NCI-H460 (cell line): ENCODE measurements at regions not wholly inside any gene's neighbourhood (a gene's known extent, or its start where the extent isn't known, plus 50 kb on each side); places are given as distances from the start of the nearest gene placed in this dataset.
"Not testable (repeated sequence)": the region's sequence is repeated elsewhere in the genome, so short reads cannot be mapped to it uniquely, and the experiment has no call there.

ENCODE experiments used
- DNase-seq: peaks from one replicate; pipeline ENCODE4 v3.0.0-alpha.2; 2016; ENCODE audit warnings: low read depth; ENCODE audit errors: extremely low read depth
- small RNA-seq, 2 experiments: library from RNA; depleted of rRNA; stranded (forward); fragments of <200 nt; gene quantifications; one replicate each; pipeline ENCODE3, GENCODE V24; 2014

GRCh38 chr16:51243936-51244436, 92.9 kb upstream of the SALL1 start:
- no peak for DNase-seq

DNA sequence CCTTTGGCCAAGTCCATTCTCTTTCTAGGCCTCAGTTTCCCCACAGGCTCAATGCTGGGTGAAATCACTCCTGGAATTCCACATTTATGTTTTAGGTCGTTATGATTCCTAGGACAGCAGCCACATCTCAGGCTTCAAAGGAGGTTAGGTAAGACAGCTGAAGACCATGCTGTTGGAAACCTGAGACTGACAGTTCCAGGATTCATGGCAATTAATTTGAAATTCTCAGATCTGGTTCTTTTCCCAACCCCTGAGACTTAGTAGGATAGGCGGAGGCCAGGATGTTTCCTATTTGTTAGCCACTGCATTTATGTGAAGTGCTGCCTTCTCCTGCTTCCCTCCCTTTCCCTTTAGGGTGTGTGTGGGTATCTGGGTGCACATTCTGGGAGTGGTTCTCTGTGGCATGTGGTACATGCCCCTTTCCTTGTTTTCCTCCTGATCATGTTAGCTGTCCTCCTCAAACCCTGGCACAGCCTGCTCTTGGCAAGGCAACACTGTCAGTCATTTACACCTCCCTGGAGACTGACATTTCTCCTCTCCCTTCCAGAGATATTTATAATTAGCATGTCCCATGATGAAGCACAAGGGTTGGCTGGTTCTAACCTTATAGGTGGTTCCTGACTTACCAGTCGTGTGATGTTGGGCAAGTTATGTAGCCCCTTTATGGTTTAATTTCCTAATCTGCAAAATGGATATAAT, 91.4 kb upstream of the SALL1 start:
- no peak for DNase-seq

DNA sequence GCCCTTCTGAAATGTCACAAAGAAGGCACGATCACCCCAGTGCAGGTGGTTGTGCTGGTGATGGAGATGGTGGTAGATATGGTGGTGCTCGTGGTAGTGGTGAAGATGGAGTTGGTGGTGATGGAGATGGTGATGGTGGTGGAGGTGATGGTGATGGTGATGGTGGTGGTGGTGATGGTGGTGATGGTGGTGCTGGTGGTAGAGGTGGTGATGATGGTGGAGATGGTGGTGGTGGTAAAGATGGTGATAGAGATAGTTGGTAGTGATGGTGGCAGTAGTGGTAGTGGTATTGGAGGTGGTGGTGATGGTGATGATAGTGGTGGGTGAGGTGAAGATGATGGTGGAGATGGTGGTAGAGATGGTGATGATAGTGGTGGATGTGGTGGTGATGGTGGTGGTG, 88.1 kb upstream of the SALL1 start:
- no peak for DNase-seq

- DNase-seq: no peak
These were observed 86.8 kb upstream of the SALL1 start for GRCh38 chr16:51237861-51238378.

DNA sequence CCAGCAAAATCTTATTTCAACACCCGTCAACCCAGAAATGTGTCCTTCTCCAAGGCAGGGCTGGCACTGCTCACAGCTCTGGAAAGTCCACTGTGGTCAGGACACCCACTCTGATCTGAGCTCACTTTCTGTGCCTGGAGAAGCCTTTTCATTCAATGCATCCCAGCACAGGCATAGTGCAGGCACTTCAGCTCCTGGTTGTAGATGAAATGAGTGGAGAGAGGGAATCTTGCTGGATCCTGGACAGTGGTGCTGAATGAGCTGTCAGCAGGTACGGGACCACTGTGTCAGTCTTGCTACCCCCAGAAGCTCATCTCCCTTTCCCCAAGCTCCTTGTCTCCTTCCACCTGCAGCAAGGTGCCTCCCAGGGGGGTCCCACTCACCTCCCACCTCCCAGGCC, 86.1 kb upstream of the SALL1 start:
- DNase-seq: no peak

DNA sequence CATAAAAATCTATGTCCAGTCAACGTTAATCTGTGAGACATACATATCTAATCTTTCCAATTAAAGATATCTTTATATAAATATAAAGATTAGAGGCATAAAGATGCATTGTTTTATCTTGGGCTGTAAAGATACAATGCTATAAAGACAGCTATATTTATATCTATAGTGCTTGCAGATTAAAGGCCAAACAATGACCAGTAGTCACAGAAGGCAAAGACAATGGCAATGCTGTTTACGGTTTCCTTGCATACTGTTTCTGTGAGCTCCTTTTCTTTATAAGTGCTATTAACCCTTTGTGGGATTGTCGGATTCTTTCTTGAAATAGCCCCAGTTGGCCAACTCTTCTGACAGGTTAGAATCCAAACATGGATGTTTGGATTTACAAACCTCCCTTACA, 85.5 kb upstream of the SALL1 start:
- DNase-seq: no peak

DNA sequence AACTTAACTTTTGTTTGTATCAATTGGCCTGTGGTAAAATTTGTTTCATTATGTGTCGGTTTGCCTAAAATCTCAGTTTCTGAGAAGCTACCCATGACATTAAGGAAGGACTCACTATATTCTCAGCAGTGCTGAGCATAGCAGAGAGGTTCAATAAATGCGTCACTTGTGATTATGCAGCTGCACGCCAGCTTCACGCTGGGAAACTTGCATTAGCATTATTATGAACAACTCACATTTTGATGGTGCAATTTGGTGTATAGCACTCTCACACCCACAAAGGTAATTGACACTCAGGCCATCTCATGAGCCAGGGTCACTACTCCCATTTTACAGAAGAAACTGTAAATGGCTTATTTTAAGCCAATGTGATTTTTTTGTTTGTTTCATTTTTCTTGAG, 80.6 kb upstream of the SALL1 start:
- no peak for DNase-seq

DNA sequence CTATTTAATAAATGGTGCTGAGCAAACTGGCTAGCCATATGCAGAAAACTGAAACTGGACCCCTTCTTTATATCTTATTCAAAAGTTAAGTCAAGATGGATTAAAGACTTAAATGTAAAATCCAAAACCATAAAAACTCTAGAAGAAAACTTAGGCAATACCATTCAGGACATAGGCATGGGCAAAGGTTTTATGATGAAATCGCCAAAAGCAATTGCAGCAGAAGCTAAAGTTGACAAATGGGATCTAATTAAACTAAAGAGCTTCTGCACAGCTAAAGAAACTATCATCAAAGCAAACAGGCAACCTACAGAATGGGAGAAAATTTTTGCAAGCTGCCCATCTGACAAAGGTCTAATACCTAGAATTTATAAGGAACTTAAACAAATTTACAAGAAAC, 79.0 kb upstream of the SALL1 start:
- not testable (repeated sequence) for DNase-seq

- no peak for DNase-seq
These were observed 77.1 kb upstream of the SALL1 start for GRCh38 chr16:51228097-51228659.

DNA sequence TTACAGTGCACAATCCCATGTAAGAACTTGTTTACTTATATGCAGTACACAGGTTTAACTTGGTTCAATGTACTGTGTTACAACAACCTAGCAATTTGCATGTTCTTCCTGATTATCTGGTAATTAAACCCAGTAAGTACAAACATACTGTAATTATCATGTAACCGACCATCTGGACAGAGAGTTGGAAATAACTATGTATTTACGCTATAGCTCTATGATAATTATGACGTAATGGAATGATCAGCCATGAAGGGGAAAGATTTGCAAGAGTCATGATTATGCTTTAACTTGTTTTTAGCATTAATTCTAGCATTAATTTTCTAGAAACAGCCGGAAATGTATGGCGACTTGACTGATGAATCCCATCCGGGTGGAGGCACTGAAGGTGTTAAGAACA, 74.8 kb upstream of the SALL1 start:
- DNase-seq: no peak

DNA sequence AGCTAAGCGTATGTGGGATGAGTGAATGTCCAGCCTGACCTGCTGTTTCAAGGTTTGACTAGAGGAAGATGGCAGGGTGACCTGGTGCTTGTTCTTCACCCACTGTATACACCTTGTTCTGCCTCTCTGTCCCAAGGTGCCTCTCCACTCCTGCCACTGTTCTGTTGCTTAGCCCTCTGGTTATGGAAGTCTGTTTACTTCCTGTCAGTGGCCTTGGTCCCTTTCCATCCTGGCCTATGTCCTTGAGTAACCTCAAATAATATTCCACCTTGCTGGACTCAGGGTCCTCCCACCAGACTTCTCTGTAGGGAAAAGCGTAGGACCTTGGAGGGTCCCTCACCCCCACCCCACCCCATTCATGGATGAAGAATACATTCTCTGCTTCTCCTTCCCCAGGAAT, 73.2 kb upstream of the SALL1 start:
- DNase-seq: no peak

DNA sequence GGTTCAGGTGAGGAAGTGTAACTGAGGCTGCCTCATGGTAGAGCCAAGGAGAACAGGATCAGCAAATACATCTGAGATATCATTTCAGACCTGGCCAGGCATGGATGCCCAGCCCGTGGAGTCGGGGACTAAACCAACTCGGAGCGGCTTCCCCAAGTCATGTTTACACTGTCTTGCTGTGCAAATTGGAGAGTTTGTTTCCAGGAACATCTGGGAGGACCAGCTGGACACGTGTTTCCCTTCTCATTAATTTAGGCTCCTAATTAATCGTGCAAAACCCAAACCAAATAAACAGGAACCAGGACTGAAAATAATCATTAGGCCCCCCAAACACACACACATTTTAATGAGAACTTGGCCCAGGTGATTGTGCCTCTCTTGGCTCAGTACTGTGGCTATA, 70.9 kb upstream of the SALL1 start:
- no peak for DNase-seq

GRCh38 chr16:51211148-51211547, 60.1 kb upstream of the SALL1 start:
- no peak for DNase-seq

DNA sequence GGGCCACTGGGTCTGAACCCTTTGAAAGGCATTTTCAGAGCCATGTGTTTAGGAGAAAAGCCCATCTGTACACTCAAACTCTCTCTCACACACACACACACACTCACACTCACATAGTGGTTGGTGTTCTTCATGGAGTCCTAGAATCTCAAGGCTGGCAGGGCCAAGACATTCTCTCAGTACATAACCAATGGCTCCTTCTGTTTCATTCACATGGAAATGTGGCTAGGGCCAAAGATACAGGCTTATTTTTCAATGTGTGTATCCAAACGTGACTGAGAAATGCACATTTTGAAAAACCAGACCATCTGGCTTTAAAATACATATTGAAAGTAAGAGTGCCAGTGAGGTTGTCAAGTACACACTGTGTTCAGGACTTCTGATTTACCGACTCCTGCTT, 59.0 kb upstream of the SALL1 start:
- DNase-seq: no peak

DNA sequence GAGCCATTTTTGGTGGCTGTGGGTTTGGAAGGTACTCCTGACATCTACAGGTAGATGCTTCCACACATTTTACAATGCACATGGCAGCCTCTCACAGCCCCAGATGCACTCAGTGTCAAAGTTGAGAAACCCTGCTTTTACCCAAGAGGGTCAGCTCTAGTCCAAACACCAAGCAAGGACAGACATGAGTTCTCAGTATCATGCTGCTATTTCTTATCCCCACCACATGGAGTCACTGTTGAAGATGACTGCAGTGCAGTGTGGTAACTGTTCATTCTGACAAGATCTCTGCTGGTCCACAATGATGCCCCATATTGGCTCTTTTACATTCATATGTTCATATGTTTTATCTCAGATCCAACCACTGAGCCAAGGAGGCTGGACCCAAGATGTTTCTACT, 50.5 kb upstream of the SALL1 start:
- no peak for DNase-seq

Small RNAs in the stretch of these regions (small RNA-seq; reads per million reads assigned to genes)
- gene AC137527.1: 0 reads per million in 2 experiments
